Bronchial epithelial cell (primary cell): ENCODE measurements at regions not wholly inside any gene's neighbourhood (a gene's known extent, or its start where the extent isn't known, plus 50 kb on each side); places are given as distances from the start of the nearest gene placed in this dataset.

Experiments used
- DNase-seq: peaks from one replicate; pipeline ENCODE4 v3.0.0-alpha.2; 2010; ENCODE audit warnings: low read depth
- FAIRE-seq: peaks from 2 replicates; lab custom pipeline; 2011; peaks lifted over from hg19 to GRCh38; lab: Jason Lieb, UNC
- H3K27me3 ChIP-seq: 2 replicates; pipeline ENCODE4 v1.5.1; 2011; ENCODE audit warnings: low read length; ENCODE audit not compliant: control insufficient read depth, insufficient read depth
- H3K36me3 ChIP-seq: 2 replicates; pipeline ENCODE4 v1.5.1; 2011; ENCODE audit warnings: low read length; ENCODE audit not compliant: control insufficient read depth, insufficient read depth
- H3K4me3 ChIP-seq: 2 replicates; pipeline ENCODE4 v1.5.1; 2011; ENCODE audit warnings: mild to moderate bottlenecking, low read depth, low read length, control low read depth
- TF ChIP-seq, protein P1 (sequence below): IDR thresholded peaks from 2 replicates; pipeline ENCODE4 v1.5.1; 2011; ENCODE audit warnings: mild to moderate bottlenecking, moderate library complexity, low read length, control low read depth, inconsistent platforms; ENCODE audit not compliant: insufficient read depth, severe bottlenecking

- no peak for DNase-seq
- TF ChIP-seq, protein P1, sequence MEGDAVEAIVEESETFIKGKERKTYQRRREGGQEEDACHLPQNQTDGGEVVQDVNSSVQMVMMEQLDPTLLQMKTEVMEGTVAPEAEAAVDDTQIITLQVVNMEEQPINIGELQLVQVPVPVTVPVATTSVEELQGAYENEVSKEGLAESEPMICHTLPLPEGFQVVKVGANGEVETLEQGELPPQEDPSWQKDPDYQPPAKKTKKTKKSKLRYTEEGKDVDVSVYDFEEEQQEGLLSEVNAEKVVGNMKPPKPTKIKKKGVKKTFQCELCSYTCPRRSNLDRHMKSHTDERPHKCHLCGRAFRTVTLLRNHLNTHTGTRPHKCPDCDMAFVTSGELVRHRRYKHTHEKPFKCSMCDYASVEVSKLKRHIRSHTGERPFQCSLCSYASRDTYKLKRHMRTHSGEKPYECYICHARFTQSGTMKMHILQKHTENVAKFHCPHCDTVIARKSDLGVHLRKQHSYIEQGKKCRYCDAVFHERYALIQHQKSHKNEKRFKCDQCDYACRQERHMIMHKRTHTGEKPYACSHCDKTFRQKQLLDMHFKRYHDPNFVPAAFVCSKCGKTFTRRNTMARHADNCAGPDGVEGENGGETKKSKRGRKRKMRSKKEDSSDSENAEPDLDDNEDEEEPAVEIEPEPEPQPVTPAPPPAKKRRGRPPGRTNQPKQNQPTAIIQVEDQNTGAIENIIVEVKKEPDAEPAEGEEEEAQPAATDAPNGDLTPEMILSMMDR = no peak
- H3K4me3 ChIP-seq = no peak overlapping the region
- FAIRE-seq = no peak
- H3K36me3 ChIP-seq = no peaks in the 10 kb centered on the region
- H3K27me3 ChIP-seq = no peaks in the 10 kb centered on the region
Observed at GRCh38 chr21:33121715-33122475, 52.0 kb downstream of the OLIG1 start.

DNA sequence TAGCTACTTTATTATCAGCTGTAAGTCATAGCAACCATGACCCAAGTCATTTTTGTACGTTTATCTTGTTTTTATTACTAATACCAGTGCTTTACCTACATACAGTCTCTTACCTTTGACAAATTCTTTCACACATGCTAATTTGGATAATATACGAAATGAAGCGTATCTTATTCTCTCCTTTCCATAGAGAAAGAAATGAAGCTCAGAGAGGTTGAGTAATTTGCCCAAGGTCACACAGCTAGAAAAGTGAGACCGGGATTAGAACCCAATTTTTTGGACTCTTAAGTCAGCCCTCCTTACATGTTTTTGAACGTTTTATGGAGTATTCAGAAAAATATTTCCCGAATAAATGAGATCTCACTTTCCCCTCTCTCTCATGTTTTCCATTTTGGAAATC lies 52.6 kb downstream of the OLIG1 start:
- no peak for DNase-seq
- Histone ChIP-seq H3K27me3 (peaks cover 3% of the 10 kb centered on the region), H3K4me3 (no peak overlapping the region), H3K36me3 (no peaks in the 10 kb centered on the region)
- TF ChIP-seq, protein P1 = no peak
- FAIRE-seq = no peak

GRCh38 chr21:33123374-33124123 lies 53.6 kb downstream of the OLIG1 start:
- peaks cover 3% of the 10 kb centered on the region for H3K27me3 ChIP-seq
- FAIRE-seq (no peak), DNase-seq (peak; percentile 19)
- TF ChIP-seq, protein P1 = no peak
- H3K4me3 ChIP-seq = no peak overlapping the region
- H3K36me3 ChIP-seq = no peaks in the 10 kb centered on the region

- Histone ChIP-seq H3K4me3 (no peak overlapping the region), H3K36me3 (no peaks in the 10 kb centered on the region), H3K27me3 (peaks cover 3% of the 10 kb centered on the region)
- DNase-seq (no peak), FAIRE-seq (no peak)
- TF ChIP-seq, protein P1 = no peak
Observed at GRCh38 chr21:33124889-33125288, 54.9 kb downstream of the OLIG1 start.

GRCh38 chr21:33125680-33126375 lies 55.9 kb downstream of the OLIG1 start:
- H3K4me3 ChIP-seq = no peak overlapping the region
- FAIRE-seq (no peak), DNase-seq (no peak)
- no peaks in the 10 kb centered on the region for H3K36me3 ChIP-seq
- H3K27me3 ChIP-seq = peaks cover 3% of the 10 kb centered on the region
- TF ChIP-seq, protein P1 = no peak
